ENCODE measurements at regions not wholly inside any gene's neighbourhood (a gene's known extent, or its start where the extent isn't known, plus 50 kb on each side); places are given as distances from the start of the nearest gene placed in this dataset.

DNA sequence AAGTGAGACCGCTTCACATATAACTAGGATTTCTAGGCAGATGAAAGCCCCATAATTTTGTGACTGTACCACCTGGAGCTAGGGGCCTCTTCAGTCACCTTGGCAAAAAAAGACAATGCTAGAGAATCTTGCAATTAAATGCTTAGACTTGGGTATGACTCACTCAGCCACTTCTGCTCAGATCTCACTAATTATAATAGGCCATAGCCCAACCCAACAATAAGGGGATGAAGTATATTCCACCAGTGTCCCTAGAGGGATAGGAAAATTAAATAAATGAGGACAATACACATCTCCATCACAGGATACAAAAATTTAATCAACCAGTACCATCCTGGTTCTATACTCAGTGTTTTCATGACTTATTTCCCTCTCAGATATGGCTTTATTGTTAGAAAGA is 1079.9 kb upstream of the C9orf72 start:
- 100% methylated on average over 1 of the region's 1 CpG for WGBS (ENCODE audit: insufficient coverage)

DNA sequence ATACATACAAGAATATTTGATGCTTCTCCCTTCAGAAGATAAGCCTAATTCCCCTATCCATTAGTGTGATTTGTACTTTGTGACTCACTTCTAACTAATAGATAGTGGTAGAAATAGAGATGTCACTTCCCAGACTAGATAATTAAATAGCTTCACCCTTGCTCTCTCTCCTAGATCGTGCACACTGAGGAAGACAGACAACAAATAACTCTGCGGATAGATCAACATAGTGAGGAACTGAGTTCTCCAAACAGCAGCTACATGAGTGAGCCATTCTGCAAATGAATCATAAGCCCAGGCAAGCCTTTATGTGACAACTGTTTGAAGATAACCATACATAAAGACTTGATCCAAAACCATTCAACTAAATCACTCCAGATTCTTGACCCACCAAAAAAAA is 1083.4 kb upstream of the C9orf72 start:
- Histone ChIP-seq H3K27me3 (replicated peaks in 1 of 2; ENCODE audit: control insufficient read depth in 2 of 2, extremely low read depth in 1 of 2, insufficient read depth in 2 of 2, low read length in 1 of 2) (no peaks in the 10 kb centered on the region), H3K36me3 (ENCODE audit: control insufficient read depth in 2 of 2, extremely low read depth in 1 of 2, insufficient read depth in 1 of 2, low read length in 1 of 2) (no peaks in the 10 kb centered on the region), H3K4me3 (ENCODE audit: control insufficient read depth in 1 of 2, extremely low read depth in 1 of 2, low read length in 1 of 2) (no peak overlapping the region), H3K9me3 (no peaks in the 10 kb centered on the region), H3K27ac (ENCODE audit: low read length) (no peak overlapping the region), H3K4me1 (ENCODE audit: control insufficient read depth in 1 of 2, extremely low read depth in 1 of 2, insufficient read depth in 2 of 2, low read length in 2 of 2) (no peaks in the 10 kb centered on the region)
- H3K27ac Mint-ChIP-seq = no peak overlapping the region
- H3K4me1 Mint-ChIP-seq = no peaks in the 10 kb centered on the region
- no peak overlapping the region for H3K4me3 Mint-ChIP-seq
- no peaks in the 10 kb centered on the region for H3K36me3 Mint-ChIP-seq
- CTCF ChIA-PET = no interaction called here
- POLR2A ChIA-PET = no interaction called here
- no peaks in the 10 kb centered on the region for H3K27me3 Mint-ChIP-seq
- DNase-seq = no peak
- WGBS (ENCODE audit: insufficient coverage) = 94% methylated on average over 2 of the region's 2 CpGs
- peaks cover 2 to 21% (median 4%) of the 10 kb centered on the region in 3 donors for H3K9me3 Mint-ChIP-seq
- ATAC-seq (replicated peaks in 1 of 4) = no peak

More for the DNA sequence above, 1079.9 kb upstream of the C9orf72 start:
- no peaks in the 10 kb centered on the region for H3K27me3 ChIP-seq (replicated peaks in 1 of 2; ENCODE audit: control insufficient read depth in 2 of 2, extremely low read depth in 1 of 2, insufficient read depth in 2 of 2, low read length in 1 of 2)
- Mint-ChIP-seq H3K9me3 (peaks cover 2 to 21% (median 4%) of the 10 kb centered on the region in 3 donors), H3K27me3 (no peaks in the 10 kb centered on the region), H3K4me3 (no peak overlapping the region), H3K27ac (no peak overlapping the region), H3K36me3 (no peaks in the 10 kb centered on the region), H3K4me1 (no peaks in the 10 kb centered on the region)
- H3K36me3 ChIP-seq (ENCODE audit: control insufficient read depth in 2 of 2, extremely low read depth in 1 of 2, insufficient read depth in 1 of 2, low read length in 1 of 2) = no peaks in the 10 kb centered on the region
- H3K4me1 ChIP-seq (ENCODE audit: control insufficient read depth in 1 of 2, extremely low read depth in 1 of 2, insufficient read depth in 2 of 2, low read length in 2 of 2) = no peaks in the 10 kb centered on the region
- H3K4me3 ChIP-seq (ENCODE audit: control insufficient read depth in 1 of 2, extremely low read depth in 1 of 2, low read length in 1 of 2) = no peak overlapping the region
- CTCF ChIA-PET = no interaction called here
- POLR2A ChIA-PET = no interaction called here
- no peak for DNase-seq
- no peak overlapping the region for H3K27ac ChIP-seq (ENCODE audit: low read length)
- ATAC-seq (replicated peaks in 1 of 4) = no peak
- no peaks in the 10 kb centered on the region for H3K9me3 ChIP-seq

DNA sequence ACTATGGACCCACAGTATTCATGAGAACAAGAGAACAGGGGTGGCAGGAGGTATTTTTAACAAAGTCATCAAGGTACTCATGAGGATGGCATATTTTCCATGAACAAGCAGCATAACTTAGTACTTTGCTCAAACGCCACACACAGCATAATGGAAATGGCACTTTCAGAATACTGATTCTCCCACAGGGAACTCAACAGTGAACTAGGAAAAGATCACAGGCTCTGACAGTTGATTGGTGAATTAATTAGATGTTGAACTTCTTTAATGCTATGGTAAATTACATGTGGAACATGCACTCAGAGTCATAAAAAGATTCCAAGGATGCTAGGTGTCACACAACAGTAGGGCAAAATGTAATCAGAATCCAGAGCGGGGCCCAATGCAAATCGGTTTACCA is 1088.6 kb upstream of the C9orf72 start:
- ChIA-PET CTCF (no interaction called here), POLR2A (no interaction called here)
- DNase-seq (no peak), ATAC-seq (replicated peaks in 1 of 4) (no peak)
- H3K4me3 Mint-ChIP-seq = no peak overlapping the region
- no peaks in the 10 kb centered on the region for H3K36me3 Mint-ChIP-seq
- no peaks in the 10 kb centered on the region for H3K27me3 ChIP-seq (replicated peaks in 1 of 2; ENCODE audit: control insufficient read depth in 2 of 2, extremely low read depth in 1 of 2, insufficient read depth in 2 of 2, low read length in 1 of 2)
- 63% methylated on average over 2 of the region's 3 CpGs for whole genome bisulfite sequencing (ENCODE audit: insufficient coverage)
- no peaks in the 10 kb centered on the region for H3K9me3 ChIP-seq
- no peaks in the 10 kb centered on the region for H3K4me1 Mint-ChIP-seq
- H3K27ac Mint-ChIP-seq = no peak overlapping the region
- H3K9me3 Mint-ChIP-seq = peaks cover 0 to under 1% (median 0%) of the 10 kb centered on the region in 3 donors
- H3K4me3 ChIP-seq (ENCODE audit: control insufficient read depth in 1 of 2, extremely low read depth in 1 of 2, low read length in 1 of 2) = no peak overlapping the region
- H3K27me3 Mint-ChIP-seq = no peaks in the 10 kb centered on the region
- H3K27ac ChIP-seq (ENCODE audit: low read length) = no peak overlapping the region
- H3K4me1 ChIP-seq (ENCODE audit: control insufficient read depth in 1 of 2, extremely low read depth in 1 of 2, insufficient read depth in 2 of 2, low read length in 2 of 2) = no peaks in the 10 kb centered on the region
- H3K36me3 ChIP-seq (ENCODE audit: control insufficient read depth in 2 of 2, extremely low read depth in 1 of 2, insufficient read depth in 1 of 2, low read length in 1 of 2) = no peaks in the 10 kb centered on the region

DNA sequence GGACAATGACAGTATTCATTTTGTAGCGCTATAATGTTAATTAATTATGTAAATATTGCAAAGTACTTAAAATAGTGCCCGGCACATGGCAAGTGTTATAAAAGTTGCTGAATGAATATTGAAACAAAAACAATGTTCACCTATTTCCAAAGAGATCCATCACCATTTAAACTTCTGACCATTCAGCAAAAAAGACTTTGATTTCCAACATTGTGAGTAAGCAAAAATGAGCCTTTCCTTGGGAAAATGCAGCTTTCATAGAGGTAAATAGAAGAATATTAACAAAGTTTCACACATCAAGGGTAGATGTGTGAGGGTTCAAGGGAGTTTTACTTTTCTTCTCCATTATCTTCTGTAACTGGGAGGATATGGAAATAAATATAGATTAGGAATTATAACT is 1089.4 kb upstream of the C9orf72 start:
- ATAC-seq (replicated peaks in 1 of 4) = no peak
- CTCF ChIA-PET = no interaction called here
- Mint-ChIP-seq H3K4me3 (no peak overlapping the region), H3K27me3 (no peaks in the 10 kb centered on the region), H3K9me3 (no peaks in the 10 kb centered on the region), H3K4me1 (no peaks in the 10 kb centered on the region), H3K36me3 (no peaks in the 10 kb centered on the region), H3K27ac (no peak overlapping the region)
- Histone ChIP-seq H3K36me3 (ENCODE audit: control insufficient read depth in 2 of 2, extremely low read depth in 1 of 2, insufficient read depth in 1 of 2, low read length in 1 of 2) (no peaks in the 10 kb centered on the region), H3K27me3 (replicated peaks in 1 of 2; ENCODE audit: control insufficient read depth in 2 of 2, extremely low read depth in 1 of 2, insufficient read depth in 2 of 2, low read length in 1 of 2) (no peaks in the 10 kb centered on the region), H3K4me1 (ENCODE audit: control insufficient read depth in 1 of 2, extremely low read depth in 1 of 2, insufficient read depth in 2 of 2, low read length in 2 of 2) (no peaks in the 10 kb centered on the region), H3K4me3 (ENCODE audit: control insufficient read depth in 1 of 2, extremely low read depth in 1 of 2, low read length in 1 of 2) (no peak overlapping the region), H3K27ac (ENCODE audit: low read length) (no peak overlapping the region), H3K9me3 (no peaks in the 10 kb centered on the region)
- POLR2A ChIA-PET = interaction anchor here in 1 of 2 donors (0.6 kb wide), 1 partner anchor 537 kb away, joined by 4 read pairs; no protein-coding TSS in a partner anchor
- DNase-seq = no peak
- no CpG with 5 or more reads among the region's 2 CpGs for WGBS (ENCODE audit: insufficient coverage)

DNA sequence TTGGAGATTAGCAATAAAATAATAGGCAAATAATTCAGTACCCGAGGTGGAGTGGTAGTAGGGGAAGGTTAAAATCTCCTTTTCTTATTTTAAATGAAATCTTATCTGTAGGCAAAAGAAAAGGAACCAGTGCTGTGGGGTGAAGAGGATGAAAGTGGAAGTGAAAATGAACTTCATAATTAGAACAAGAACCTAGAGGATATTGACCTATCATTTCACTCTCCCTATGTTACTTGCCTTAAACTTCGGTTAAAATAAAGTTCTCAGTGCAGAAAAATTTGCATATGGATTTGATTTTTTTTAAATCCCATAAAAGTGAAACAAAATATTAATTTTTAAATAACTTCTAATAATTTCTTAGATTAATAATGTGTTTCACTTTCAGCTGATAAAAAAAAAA is 1094.9 kb upstream of the C9orf72 start:
- ATAC-seq (replicated peaks in 1 of 4) (no peak), DNase-seq (no peak)
- Histone ChIP-seq H3K4me3 (ENCODE audit: control insufficient read depth in 1 of 2, extremely low read depth in 1 of 2, low read length in 1 of 2) (no peak overlapping the region), H3K9me3 (no peaks in the 10 kb centered on the region), H3K36me3 (ENCODE audit: control insufficient read depth in 2 of 2, extremely low read depth in 1 of 2, insufficient read depth in 1 of 2, low read length in 1 of 2) (no peaks in the 10 kb centered on the region), H3K4me1 (ENCODE audit: control insufficient read depth in 1 of 2, extremely low read depth in 1 of 2, insufficient read depth in 2 of 2, low read length in 2 of 2) (no peaks in the 10 kb centered on the region), H3K27me3 (replicated peaks in 1 of 2; ENCODE audit: control insufficient read depth in 2 of 2, extremely low read depth in 1 of 2, insufficient read depth in 2 of 2, low read length in 1 of 2) (no peaks in the 10 kb centered on the region), H3K27ac (ENCODE audit: low read length) (no peak overlapping the region)
- Mint-ChIP-seq H3K4me3 (no peak overlapping the region), H3K27ac (no peak overlapping the region), H3K36me3 (no peaks in the 10 kb centered on the region), H3K9me3 (no peaks in the 10 kb centered on the region), H3K4me1 (no peaks in the 10 kb centered on the region), H3K27me3 (no peaks in the 10 kb centered on the region)
- no CpG with 5 or more reads among the region's 2 CpGs for WGBS (ENCODE audit: insufficient coverage)
- ChIA-PET CTCF (no interaction called here), POLR2A (no interaction called here)

DNA sequence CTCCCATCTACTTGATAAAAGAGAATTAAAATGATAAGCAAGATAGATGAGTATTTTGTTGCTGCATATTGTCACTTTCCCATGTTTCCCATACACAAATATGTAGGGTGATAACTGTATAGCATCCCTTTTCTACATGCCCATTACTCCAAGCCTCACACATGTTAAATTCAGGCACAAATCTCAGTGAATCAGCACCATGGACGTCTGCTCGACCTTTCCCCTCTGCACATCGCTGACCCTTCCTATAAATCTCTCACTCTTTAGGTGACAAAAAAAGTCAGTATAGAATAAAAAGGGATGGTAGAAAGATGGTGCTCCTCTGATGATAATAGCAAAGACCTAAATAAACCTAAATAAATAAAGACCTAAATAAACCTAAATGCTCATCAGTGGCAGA is 1097.7 kb upstream of the C9orf72 start:
- Mint-ChIP-seq H3K27ac (no peak overlapping the region), H3K4me1 (no peaks in the 10 kb centered on the region), H3K27me3 (no peaks in the 10 kb centered on the region), H3K9me3 (peaks cover 0 to 2% (median 0%) of the 10 kb centered on the region in 3 donors), H3K36me3 (no peaks in the 10 kb centered on the region), H3K4me3 (no peak overlapping the region)
- DNase-seq (no peak), ATAC-seq (replicated peaks in 1 of 4) (no peak)
- CTCF ChIA-PET = no interaction called here
- Histone ChIP-seq H3K9me3 (no peaks in the 10 kb centered on the region), H3K4me1 (ENCODE audit: control insufficient read depth in 1 of 2, extremely low read depth in 1 of 2, insufficient read depth in 2 of 2, low read length in 2 of 2) (no peaks in the 10 kb centered on the region), H3K4me3 (ENCODE audit: control insufficient read depth in 1 of 2, extremely low read depth in 1 of 2, low read length in 1 of 2) (no peak overlapping the region), H3K27ac (ENCODE audit: low read length) (no peak overlapping the region), H3K36me3 (ENCODE audit: control insufficient read depth in 2 of 2, extremely low read depth in 1 of 2, insufficient read depth in 1 of 2, low read length in 1 of 2) (no peaks in the 10 kb centered on the region), H3K27me3 (replicated peaks in 1 of 2; ENCODE audit: control insufficient read depth in 2 of 2, extremely low read depth in 1 of 2, insufficient read depth in 2 of 2, low read length in 1 of 2) (no peaks in the 10 kb centered on the region)
- POLR2A ChIA-PET = no interaction called here
- WGBS (ENCODE audit: insufficient coverage) = no CpG with 5 or more reads among the region's 3 CpGs

DNA sequence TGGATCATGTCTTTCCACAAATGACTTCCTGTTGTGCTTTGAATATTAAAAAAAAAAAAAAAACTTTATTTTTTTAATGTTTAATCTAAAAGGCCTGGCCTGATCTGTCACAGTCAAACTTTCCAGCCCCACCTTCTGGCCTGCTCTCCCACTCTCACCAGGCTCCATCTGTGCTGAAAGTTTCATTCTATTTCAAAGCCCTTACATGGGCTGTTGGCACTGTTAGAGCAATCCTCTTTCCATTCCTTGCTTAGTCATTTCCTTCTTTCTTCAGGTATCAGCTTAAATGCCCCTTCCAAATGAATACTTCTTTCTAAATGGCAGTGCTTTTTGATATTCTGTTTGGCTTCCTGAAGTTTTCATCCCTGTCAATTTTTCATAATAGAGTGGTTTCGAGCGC is 1104.8 kb upstream of the C9orf72 start:
- whole genome bisulfite sequencing (ENCODE audit: insufficient coverage) = no CpG with 5 or more reads among the region's 2 CpGs
- ChIA-PET CTCF (interaction anchor here in 1 of 2 donors (0.7 kb wide), 1 partner anchor 120 kb away, joined by 4 read pairs; no protein-coding TSS in a partner anchor), POLR2A (no interaction called here)
- no peak overlapping the region for H3K4me3 ChIP-seq (ENCODE audit: control insufficient read depth in 1 of 2, extremely low read depth in 1 of 2, low read length in 1 of 2)
- Mint-ChIP-seq H3K36me3 (no peaks in the 10 kb centered on the region), H3K27ac (no peak overlapping the region), H3K4me1 (no peaks in the 10 kb centered on the region), H3K9me3 (peaks cover 0 to 4% (median 3%) of the 10 kb centered on the region in 3 donors), H3K27me3 (no peaks in the 10 kb centered on the region), H3K4me3 (no peak overlapping the region)
- no peaks in the 10 kb centered on the region for H3K9me3 ChIP-seq
- no peak for ATAC-seq (replicated peaks in 1 of 4)
- no peaks in the 10 kb centered on the region for H3K36me3 ChIP-seq (ENCODE audit: control insufficient read depth in 2 of 2, extremely low read depth in 1 of 2, insufficient read depth in 1 of 2, low read length in 1 of 2)
- DNase-seq = no peak
- H3K4me1 ChIP-seq (ENCODE audit: control insufficient read depth in 1 of 2, extremely low read depth in 1 of 2, insufficient read depth in 2 of 2, low read length in 2 of 2) = no peaks in the 10 kb centered on the region
- no peak overlapping the region for H3K27ac ChIP-seq (ENCODE audit: low read length)
- no peaks in the 10 kb centered on the region for H3K27me3 ChIP-seq (replicated peaks in 1 of 2; ENCODE audit: control insufficient read depth in 2 of 2, extremely low read depth in 1 of 2, insufficient read depth in 2 of 2, low read length in 1 of 2)

Measured in T-cell (primary cell).